ENCODE measurements at regions not wholly inside any gene's neighbourhood (a gene's known extent, or its start where the extent isn't known, plus 50 kb on each side); places are given as distances from the start of the nearest gene placed in this dataset.

DNA sequence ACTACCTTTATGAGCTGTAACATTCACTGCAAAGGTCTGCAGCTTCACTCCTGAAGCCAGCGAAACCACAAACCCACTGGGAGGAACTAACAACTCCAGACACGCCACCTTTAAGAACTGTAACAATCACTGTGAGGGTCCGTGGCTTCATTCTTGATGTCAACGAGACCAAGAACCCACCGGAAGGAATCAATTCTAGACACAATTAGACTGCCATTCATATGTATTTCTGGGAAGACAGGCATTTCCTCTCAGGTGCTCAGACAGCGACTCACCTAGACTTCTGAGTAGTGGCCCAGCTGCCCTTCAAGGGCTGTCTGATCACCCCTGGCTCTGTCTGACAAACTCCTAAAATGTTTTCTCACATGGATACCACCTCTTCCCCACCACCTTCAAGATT is 506.8 kb downstream of the PDCD6IP start:
- TF ChIP-seq, protein P1, sequence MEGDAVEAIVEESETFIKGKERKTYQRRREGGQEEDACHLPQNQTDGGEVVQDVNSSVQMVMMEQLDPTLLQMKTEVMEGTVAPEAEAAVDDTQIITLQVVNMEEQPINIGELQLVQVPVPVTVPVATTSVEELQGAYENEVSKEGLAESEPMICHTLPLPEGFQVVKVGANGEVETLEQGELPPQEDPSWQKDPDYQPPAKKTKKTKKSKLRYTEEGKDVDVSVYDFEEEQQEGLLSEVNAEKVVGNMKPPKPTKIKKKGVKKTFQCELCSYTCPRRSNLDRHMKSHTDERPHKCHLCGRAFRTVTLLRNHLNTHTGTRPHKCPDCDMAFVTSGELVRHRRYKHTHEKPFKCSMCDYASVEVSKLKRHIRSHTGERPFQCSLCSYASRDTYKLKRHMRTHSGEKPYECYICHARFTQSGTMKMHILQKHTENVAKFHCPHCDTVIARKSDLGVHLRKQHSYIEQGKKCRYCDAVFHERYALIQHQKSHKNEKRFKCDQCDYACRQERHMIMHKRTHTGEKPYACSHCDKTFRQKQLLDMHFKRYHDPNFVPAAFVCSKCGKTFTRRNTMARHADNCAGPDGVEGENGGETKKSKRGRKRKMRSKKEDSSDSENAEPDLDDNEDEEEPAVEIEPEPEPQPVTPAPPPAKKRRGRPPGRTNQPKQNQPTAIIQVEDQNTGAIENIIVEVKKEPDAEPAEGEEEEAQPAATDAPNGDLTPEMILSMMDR (IDR thresholded peaks at IDR 0.05; ENCODE audit: low read depth, low read length) = no peak
- in situ Hi-C loops (cut with HindIII; ENCODE audit: low sequenced_read_pairs) = no loop called here

DNA sequence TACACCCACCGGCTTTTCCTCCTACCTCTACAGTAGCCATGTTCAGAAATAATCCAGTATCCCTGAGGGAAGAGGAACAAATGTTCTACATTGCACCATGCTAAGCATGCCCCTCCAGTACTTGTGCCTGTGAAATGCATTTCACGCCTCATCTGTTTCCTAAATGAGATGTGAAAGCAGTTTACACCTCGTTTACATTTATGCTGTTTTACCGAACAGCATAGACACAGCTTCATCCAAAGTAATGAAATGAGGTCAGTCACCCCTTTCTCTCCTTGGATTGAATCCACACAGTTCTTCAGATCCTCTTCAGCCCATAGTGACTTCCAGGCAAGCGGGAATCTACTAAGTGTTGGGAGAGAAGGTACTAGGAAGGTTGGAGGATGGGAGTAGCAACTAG is 514.3 kb downstream of the PDCD6IP start:
- H3K4me3 ChIP-seq (ENCODE audit: low read depth, low read length) = no peak overlapping the region
- in situ Hi-C loops (cut with HindIII; ENCODE audit: low sequenced_read_pairs) = no loop called here
- TF ChIP-seq, protein P1 (IDR thresholded peaks at IDR 0.05; ENCODE audit: low read depth, low read length) = no peak
- no peak for DNase-seq (ENCODE audit: low read depth, low spot score)

More for the DNA sequence above, 506.8 kb downstream of the PDCD6IP start:
- H3K4me3 ChIP-seq (ENCODE audit: low read depth, low read length) = no peak overlapping the region
- no peak for DNase-seq (ENCODE audit: low read depth, low spot score)

DNA sequence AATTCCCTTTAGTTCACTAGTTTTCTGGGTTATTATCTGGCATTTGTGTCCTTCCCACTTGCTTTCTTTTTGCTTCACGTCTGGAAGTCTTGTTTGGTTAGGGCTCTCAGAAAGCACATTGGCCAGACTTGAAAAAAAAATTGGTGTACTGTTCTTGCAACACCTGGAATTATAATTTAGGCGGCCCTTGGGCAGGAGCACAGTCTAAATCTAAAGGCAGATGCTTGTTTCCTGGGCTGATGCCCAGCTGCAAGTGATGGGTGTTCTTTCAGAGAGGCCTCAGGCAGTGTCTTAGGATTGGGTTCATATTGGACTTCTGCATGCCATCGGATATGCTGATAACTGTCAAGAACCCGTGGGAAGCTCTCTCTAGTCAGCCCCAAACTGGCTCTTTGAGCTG is 521.5 kb downstream of the PDCD6IP start:
- in situ Hi-C loops (cut with HindIII; ENCODE audit: low sequenced_read_pairs) = no loop called here
- no peak overlapping the region for H3K4me3 ChIP-seq (ENCODE audit: low read depth, low read length)
- DNase-seq (ENCODE audit: low read depth, low spot score) = no peak
- TF ChIP-seq, protein P1 (IDR thresholded peaks at IDR 0.05; ENCODE audit: low read depth, low read length) = no peak

DNA sequence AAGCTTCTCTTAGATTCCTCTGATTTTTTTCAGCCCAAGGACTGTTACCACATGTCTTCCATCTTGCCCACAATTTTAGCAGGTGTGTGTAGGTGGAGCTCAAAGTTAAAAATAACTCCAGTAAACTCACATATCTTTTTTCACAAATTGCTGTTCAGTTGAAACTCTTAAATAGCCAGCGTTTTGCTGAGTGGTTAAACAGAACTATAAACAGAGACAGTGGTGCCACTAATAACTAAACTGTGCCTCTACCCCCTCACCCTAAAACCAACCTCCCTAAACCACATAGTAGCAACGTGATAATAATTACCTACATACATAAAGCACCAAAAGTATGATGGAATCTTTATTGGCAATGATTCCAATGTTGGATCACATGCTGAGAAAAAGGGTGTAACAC is 525.1 kb downstream of the PDCD6IP start:
- TF ChIP-seq, protein P1 (IDR thresholded peaks at IDR 0.05; ENCODE audit: low read depth, low read length) = no peak
- DNase-seq (ENCODE audit: low read depth, low spot score) = no peak
- in situ Hi-C loops (cut with HindIII; ENCODE audit: low sequenced_read_pairs) = no loop called here

DNA sequence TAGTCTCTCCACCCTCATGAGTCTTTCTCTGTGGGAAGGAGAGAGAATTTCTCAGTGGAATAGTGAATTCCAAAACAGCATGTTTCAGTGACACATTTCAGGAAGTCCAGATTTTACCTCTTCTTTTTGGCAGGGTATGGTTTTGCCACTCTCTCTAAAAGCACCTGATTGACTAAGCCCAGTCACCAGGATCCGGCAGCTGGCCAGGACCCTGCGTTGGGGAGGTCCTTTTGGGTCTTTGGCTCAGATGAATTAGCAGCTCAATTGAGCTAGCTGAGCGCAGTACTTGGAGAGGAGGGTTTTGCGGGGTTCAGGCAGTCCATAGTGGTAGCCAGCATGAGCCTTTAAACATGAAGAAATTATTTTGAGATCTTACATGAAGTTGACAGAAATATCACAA is 548.2 kb downstream of the PDCD6IP start:
- TF ChIP-seq, protein P1 (IDR thresholded peaks at IDR 0.05; ENCODE audit: low read depth, low read length) = no peak
- no peak for DNase-seq (ENCODE audit: low read depth, low spot score)
- in situ Hi-C loops (cut with HindIII; ENCODE audit: low sequenced_read_pairs) = no loop called here
- no peak overlapping the region for H3K4me3 ChIP-seq (ENCODE audit: low read depth, low read length)

More for the DNA sequence above, 525.1 kb downstream of the PDCD6IP start:
- no peak overlapping the region for H3K4me3 ChIP-seq (ENCODE audit: low read depth, low read length)

DNA sequence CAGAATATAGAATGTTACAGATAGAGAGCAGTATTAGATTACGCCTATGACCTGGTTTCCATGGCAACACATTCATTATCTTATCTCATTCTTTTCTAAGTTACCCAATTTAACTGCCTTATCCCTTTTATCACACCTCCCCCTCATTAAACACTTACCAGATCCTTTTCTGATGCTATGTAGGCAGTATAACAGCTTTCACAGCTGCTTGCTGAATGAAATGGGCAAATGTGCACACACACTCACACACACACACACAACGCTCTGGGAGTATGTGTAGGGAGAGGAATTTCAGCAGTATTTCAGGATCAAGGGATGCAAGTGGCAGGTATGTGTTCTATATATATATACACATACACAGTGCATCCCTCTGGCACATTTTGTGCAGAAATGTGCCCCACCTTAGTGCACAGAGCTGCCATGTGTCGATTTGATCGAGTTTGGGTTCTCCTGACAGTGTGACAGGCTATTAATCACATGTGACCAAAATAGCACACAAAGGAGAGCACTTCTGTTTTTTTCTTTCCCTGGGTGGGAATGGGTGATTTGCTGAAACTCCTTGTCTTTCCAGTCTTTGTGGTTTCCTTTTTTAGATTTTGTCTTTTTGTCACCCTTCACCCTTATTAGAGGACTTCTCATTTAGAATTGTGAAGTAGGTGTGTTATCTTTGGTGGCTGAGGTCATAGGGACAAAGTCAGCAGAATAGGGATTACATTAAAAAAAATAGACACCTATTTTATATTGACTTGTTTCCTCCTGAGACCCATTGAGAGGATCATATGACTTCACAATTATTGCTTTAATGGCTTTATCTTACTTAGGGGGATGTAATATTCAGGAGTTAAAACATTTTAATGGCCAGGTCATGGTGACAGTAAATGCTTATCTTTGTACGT is 553.7 kb downstream of the PDCD6IP start:
- no peak overlapping the region for H3K4me3 ChIP-seq (ENCODE audit: low read depth, low read length)
- DNase-seq (ENCODE audit: low read depth, low spot score) = no peak
- TF ChIP-seq, protein P1 (IDR thresholded peaks at IDR 0.05; ENCODE audit: low read depth, low read length) = no peak
- in situ Hi-C loops (cut with HindIII; ENCODE audit: low sequenced_read_pairs) = no loop called here
